ENCODE measurements at regions not wholly inside any gene's neighbourhood (a gene's known extent, or its start where the extent isn't known, plus 50 kb on each side); places are given as distances from the start of the nearest gene placed in this dataset.

DNA sequence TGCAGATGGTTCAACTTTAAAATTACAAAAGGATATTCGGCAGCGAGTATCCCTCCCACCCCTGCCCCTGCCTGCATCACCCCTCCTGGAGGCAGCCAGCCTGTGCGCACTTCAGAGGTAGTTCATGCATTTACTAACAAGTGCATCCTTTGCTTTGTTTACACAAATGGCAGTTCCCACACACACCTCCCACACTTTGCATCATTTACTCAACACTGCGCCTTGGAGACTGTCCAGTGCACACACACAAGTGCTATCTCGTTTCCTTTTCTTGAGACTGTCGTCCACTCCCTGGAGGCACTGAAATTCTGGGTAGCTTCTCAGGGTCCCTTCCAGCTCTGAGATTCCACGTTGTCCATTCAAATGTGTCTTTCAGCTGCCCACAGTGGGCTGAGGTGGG is 53.1 kb upstream of the VSX1 start:
- no peaks in the 10 kb centered on the region for H3K9me3 ChIP-seq (replicated peaks)
- TF ChIP-seq, protein P1, sequence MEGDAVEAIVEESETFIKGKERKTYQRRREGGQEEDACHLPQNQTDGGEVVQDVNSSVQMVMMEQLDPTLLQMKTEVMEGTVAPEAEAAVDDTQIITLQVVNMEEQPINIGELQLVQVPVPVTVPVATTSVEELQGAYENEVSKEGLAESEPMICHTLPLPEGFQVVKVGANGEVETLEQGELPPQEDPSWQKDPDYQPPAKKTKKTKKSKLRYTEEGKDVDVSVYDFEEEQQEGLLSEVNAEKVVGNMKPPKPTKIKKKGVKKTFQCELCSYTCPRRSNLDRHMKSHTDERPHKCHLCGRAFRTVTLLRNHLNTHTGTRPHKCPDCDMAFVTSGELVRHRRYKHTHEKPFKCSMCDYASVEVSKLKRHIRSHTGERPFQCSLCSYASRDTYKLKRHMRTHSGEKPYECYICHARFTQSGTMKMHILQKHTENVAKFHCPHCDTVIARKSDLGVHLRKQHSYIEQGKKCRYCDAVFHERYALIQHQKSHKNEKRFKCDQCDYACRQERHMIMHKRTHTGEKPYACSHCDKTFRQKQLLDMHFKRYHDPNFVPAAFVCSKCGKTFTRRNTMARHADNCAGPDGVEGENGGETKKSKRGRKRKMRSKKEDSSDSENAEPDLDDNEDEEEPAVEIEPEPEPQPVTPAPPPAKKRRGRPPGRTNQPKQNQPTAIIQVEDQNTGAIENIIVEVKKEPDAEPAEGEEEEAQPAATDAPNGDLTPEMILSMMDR (IDR thresholded peaks at IDR 0.05; ENCODE audit: borderline replicate concordance) = no peak
- no peak overlapping the region for H3K4me3 ChIP-seq
- peaks cover 12% of the 10 kb centered on the region for H3K4me1 ChIP-seq
- intact Hi-C loops (cut with micrococcal nuclease) = no loop called here
- H3K27me3 ChIP-seq (ENCODE audit: low read depth) = peaks cover 11% of the 10 kb centered on the region
- H3K27ac ChIP-seq (replicated peaks) = no peak overlapping the region
- DNase-seq = no peak
- no peaks in the 10 kb centered on the region for H3K36me3 ChIP-seq

DNA sequence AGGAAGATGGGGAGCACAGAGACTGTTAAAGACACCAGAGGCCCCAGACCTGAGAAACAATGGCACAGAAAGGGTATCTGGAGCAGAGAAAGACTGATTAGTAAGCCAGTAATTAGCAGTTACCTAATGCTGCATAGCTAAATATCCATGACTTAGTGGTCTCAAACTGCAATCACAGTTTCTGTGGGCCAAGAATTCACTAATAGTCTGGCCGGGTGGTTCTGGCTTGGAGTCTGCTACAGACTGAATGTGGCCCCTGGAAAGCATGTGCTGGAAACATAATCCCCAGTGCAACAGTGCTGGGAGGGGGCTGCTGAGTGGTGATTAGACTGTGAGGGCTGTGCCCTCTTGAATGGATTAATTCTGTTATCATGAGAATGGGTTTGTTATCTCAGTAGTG is 54.1 kb upstream of the VSX1 start:
- intact Hi-C loops (cut with micrococcal nuclease) = no loop called here
- H3K27me3 ChIP-seq (ENCODE audit: low read depth) = peaks cover 13% of the 10 kb centered on the region
- TF ChIP-seq, protein P1 (IDR thresholded peaks at IDR 0.05; ENCODE audit: borderline replicate concordance) = no peak
- H3K4me1 ChIP-seq = peaks cover 12% of the 10 kb centered on the region
- H3K9me3 ChIP-seq (replicated peaks) = no peaks in the 10 kb centered on the region
- DNase-seq = no peak
- no peak overlapping the region for H3K4me3 ChIP-seq
- H3K27ac ChIP-seq (replicated peaks) = no peak overlapping the region
- H3K36me3 ChIP-seq = no peaks in the 10 kb centered on the region

DNA sequence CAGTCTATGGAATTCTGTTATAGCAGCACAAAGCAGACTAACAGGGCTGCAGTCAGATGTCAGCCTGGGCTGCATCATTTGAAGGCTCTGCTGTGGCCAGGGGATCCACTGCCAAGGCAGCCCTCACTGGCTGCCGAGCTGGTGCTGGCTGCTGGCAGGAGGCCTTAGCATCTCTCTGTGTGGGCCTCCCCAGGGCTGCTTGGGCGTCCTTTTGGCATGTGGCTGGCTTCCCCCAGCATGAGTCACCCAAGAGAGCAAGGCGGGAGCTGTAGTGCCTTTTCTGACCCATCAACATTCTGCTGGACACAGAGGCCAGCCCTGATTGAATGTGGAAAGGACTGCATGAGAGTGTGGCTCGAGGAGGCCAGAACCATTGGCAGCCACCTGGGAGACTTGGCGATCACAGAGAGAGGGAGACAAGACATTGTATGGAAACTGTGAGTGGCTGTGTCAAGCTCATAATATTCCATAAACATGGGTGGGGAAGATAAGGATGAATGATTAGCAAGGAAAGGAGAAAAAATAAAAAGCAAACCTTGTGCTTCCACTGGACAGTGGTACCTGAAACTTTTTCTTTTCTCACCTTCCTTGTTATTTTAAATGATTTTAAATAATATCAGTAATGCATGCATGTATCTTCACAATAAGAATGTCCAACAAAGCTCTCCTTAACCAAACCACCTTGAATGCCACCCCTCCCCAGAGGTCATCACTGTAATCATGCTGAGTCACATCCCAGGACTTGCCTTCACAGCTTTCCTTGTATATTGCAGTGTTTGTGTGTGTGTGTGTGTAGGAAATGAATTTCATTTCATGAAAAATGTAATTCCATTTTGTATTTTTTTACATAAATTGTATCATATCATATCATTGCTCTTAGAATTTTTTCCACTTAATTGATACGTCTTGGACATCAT is 55.0 kb upstream of the VSX1 start:
- H3K27ac ChIP-seq (replicated peaks) = no peak overlapping the region
- intact Hi-C loops (cut with micrococcal nuclease) = no loop called here
- TF ChIP-seq, protein P1 (IDR thresholded peaks at IDR 0.05; ENCODE audit: borderline replicate concordance) = no peak
- peak; percentile 65 for DNase-seq
- H3K27me3 ChIP-seq (ENCODE audit: low read depth) = peaks cover 16% of the 10 kb centered on the region
- no peak overlapping the region for H3K4me3 ChIP-seq
- H3K36me3 ChIP-seq = no peaks in the 10 kb centered on the region
- peaks cover 12% of the 10 kb centered on the region for H3K4me1 ChIP-seq
- no peaks in the 10 kb centered on the region for H3K9me3 ChIP-seq (replicated peaks)

DNA sequence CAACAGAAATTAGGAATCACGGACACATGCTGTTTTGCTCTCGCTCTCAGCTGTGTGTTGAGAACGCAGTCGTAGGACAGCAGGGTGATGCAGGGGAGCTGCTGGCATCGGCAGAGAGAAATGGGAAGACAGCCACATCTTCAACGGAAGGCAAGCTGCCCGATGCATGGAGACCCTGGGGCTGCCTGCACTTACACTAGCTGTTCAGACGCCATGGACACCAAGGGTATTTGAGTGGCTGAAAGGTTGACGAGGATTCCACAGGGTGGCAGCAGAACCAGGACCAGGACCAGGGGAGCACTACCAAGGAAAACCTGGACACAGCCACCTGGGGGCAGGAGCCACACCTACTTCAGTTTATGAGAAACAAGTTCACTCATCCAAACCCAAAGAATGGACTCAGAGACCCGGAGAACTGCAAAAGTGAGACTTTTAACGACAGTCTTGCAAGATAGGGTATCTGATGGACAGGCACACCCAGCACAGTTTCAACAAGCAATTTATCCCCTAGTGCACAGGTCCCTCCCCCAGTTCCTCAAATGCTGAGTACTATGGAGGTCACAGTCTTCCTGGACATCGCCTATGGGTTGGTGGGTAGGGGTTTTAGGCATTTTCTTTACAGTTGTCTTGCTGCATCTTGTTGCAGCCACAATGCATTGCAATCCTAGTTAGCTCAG is 56.3 kb upstream of the ENTPD6 start:
- DNase-seq = no peak
- no peak overlapping the region for H3K27ac ChIP-seq (replicated peaks)
- intact Hi-C loops (cut with micrococcal nuclease) = no loop called here
- peaks cover 23% of the 10 kb centered on the region for H3K27me3 ChIP-seq (ENCODE audit: low read depth)
- no peaks in the 10 kb centered on the region for H3K36me3 ChIP-seq
- peaks cover 12% of the 10 kb centered on the region for H3K4me1 ChIP-seq
- TF ChIP-seq, protein P1 (IDR thresholded peaks at IDR 0.05; ENCODE audit: borderline replicate concordance) = peak; percentile 39
- H3K4me3 ChIP-seq = no peak overlapping the region
- H3K9me3 ChIP-seq (replicated peaks) = no peaks in the 10 kb centered on the region

DNA sequence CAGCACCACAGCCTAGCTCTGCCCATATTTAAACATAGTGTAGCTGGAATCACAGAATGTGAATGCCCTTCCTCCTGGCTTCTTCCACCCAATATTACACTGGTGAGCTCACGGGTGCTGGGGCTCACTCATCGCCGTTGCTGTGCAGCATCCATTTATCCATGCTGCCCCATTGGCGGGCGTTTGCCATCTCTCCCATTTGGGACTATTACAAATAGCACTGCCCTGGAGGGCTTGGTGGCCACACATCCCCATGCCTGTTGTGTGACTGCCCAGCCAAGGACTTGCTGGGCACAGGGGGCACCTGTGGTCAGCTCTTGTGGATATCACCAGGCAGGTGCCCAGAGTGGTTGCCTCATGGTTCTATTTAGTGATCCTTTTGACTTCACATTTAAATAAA is 54.5 kb upstream of the ENTPD6 start:
- no peaks in the 10 kb centered on the region for H3K36me3 ChIP-seq
- peaks cover 25% of the 10 kb centered on the region for H3K27me3 ChIP-seq (ENCODE audit: low read depth)
- no peak overlapping the region for H3K27ac ChIP-seq (replicated peaks)
- H3K4me3 ChIP-seq = no peak overlapping the region
- TF ChIP-seq, protein P1 (IDR thresholded peaks at IDR 0.05; ENCODE audit: borderline replicate concordance) = no peak
- no peak for DNase-seq
- H3K9me3 ChIP-seq (replicated peaks) = no peaks in the 10 kb centered on the region
- intact Hi-C loops (cut with micrococcal nuclease) = no loop called here
- peaks cover 11% of the 10 kb centered on the region for H3K4me1 ChIP-seq
